ENCODE measurements at regions not wholly inside any gene's neighbourhood (a gene's known extent, or its start where the extent isn't known, plus 50 kb on each side); places are given as distances from the start of the nearest gene placed in this dataset.

DNA sequence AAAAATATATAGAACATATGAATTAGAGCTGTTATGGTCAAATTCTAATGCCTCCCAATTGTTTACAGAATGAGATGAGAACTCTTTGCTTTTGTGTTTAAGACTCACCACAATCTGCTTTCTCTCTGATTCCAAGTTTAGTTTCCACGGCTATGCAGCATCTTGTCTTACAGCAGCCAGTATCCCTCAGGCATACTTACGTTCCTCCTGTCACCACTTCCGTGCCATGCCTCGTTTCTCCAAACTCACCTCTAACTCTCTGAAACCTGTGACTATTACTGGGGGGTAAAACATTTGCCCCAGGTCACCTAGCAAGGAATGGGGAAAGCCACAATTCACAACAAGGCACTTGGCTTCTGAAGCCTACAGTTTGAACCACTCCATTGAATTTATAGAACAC is 192.8 kb upstream of the NRIP1 start:
- TF ChIP-seq CHD1 (IDR thresholded peaks at IDR 0.05; ENCODE audit: low read depth, low read length) = no peak
- TF ChIP-seq BHLHE40 (IDR thresholded peaks at IDR 0.05; ENCODE audit: low read depth, low read length) = no peak
- TF ChIP-seq, protein P1, sequence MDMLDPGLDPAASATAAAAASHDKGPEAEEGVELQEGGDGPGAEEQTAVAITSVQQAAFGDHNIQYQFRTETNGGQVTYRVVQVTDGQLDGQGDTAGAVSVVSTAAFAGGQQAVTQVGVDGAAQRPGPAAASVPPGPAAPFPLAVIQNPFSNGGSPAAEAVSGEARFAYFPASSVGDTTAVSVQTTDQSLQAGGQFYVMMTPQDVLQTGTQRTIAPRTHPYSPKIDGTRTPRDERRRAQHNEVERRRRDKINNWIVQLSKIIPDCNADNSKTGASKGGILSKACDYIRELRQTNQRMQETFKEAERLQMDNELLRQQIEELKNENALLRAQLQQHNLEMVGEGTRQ (IDR thresholded peaks at IDR 0.05; ENCODE audit: low read depth, low read length) = no peak
- TF ChIP-seq CEBPB (IDR thresholded peaks at IDR 0.05; ENCODE audit: low read depth, low read length) = no peak
- no peak for TF ChIP-seq NFE2L2 (IDR thresholded peaks at IDR 0.05; ENCODE audit: low read depth, low read length)
- TF ChIP-seq MAFK (IDR thresholded peaks at IDR 0.05; ENCODE audit: low read depth, low read length) = no peak
- TF ChIP-seq, protein P2, sequence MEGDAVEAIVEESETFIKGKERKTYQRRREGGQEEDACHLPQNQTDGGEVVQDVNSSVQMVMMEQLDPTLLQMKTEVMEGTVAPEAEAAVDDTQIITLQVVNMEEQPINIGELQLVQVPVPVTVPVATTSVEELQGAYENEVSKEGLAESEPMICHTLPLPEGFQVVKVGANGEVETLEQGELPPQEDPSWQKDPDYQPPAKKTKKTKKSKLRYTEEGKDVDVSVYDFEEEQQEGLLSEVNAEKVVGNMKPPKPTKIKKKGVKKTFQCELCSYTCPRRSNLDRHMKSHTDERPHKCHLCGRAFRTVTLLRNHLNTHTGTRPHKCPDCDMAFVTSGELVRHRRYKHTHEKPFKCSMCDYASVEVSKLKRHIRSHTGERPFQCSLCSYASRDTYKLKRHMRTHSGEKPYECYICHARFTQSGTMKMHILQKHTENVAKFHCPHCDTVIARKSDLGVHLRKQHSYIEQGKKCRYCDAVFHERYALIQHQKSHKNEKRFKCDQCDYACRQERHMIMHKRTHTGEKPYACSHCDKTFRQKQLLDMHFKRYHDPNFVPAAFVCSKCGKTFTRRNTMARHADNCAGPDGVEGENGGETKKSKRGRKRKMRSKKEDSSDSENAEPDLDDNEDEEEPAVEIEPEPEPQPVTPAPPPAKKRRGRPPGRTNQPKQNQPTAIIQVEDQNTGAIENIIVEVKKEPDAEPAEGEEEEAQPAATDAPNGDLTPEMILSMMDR (conservative IDR thresholded peaks at IDR 0.05; ENCODE audit: low read depth, low read length) = no peak
- no peak for TF ChIP-seq RCOR1 (IDR thresholded peaks at IDR 0.05; ENCODE audit: insufficient replicate concordance, low read length)
- TF ChIP-seq RAD21 (IDR thresholded peaks at IDR 0.05; ENCODE audit: low read length) = no peak
- TF ChIP-seq RFX5 (IDR thresholded peaks at IDR 0.05; ENCODE audit: low read depth, low read length) = no peak
- no peak for TF ChIP-seq MXI1 (IDR thresholded peaks at IDR 0.05; ENCODE audit: borderline replicate concordance, low read depth, low read length)
- no peak for TF ChIP-seq MAZ (IDR thresholded peaks at IDR 0.05; ENCODE audit: borderline replicate concordance, low read depth, low read length)
- no peak for TF ChIP-seq POLR2A (IDR thresholded peaks at IDR 0.05; ENCODE audit: low read depth, low read length)
- TF ChIP-seq FOS (IDR thresholded peaks at IDR 0.05; ENCODE audit: low read depth, low read length) = no peak
- TF ChIP-seq, protein P3, sequence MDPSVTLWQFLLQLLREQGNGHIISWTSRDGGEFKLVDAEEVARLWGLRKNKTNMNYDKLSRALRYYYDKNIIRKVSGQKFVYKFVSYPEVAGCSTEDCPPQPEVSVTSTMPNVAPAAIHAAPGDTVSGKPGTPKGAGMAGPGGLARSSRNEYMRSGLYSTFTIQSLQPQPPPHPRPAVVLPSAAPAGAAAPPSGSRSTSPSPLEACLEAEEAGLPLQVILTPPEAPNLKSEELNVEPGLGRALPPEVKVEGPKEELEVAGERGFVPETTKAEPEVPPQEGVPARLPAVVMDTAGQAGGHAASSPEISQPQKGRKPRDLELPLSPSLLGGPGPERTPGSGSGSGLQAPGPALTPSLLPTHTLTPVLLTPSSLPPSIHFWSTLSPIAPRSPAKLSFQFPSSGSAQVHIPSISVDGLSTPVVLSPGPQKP (IDR thresholded peaks at IDR 0.05; ENCODE audit: borderline replicate concordance, low read depth, low read length) = no peak
- TF ChIP-seq SMC3 (IDR thresholded peaks at IDR 0.05; ENCODE audit: low read depth, low read length) = no peak
- no TSS peak for BruUV-seq (replicated peaks)
- Histone ChIP-seq H3K36me3 (ENCODE audit: control insufficient read depth, insufficient read depth, low read length) (no peaks in the 10 kb centered on the region), H3K9me1 (ENCODE audit: insufficient read depth, low read length) (no peaks in the 10 kb centered on the region), H3K4me1 (ENCODE audit: control insufficient read depth, insufficient read depth, low read length) (no peaks in the 10 kb centered on the region), H3K79me1 (ENCODE audit: low read depth in 1 of 2, low read length in 2 of 2) (no peaks in the 10 kb centered on the region), H3K27ac (ENCODE audit: insufficient read depth, low read length) (no peak overlapping the region), H2AK5ac (ENCODE audit: low read depth, low read length) (no peak overlapping the region), H2BK5ac (ENCODE audit: low read depth, low read length, poor library complexity, severe bottlenecking) (no peak overlapping the region), H3K4me2 (ENCODE audit: low read depth, low read length) (no peak overlapping the region), H3K23ac (ENCODE audit: low read depth, low read length) (no peak overlapping the region), H3K14ac (replicated peaks; ENCODE audit: low read depth, low read length) (no peak overlapping the region), H2BK15ac (ENCODE audit: low read depth, low read length) (no peak overlapping the region), H4K5ac (ENCODE audit: low read depth, low read length) (no peak overlapping the region), H2BK20ac (ENCODE audit: low read depth, low read length) (no peak overlapping the region), H4K8ac (ENCODE audit: low read depth in 2 of 2, low read length in 2 of 2) (no peak overlapping the region), H2AFZ (replicated peaks; ENCODE audit: low read length, poor library complexity) (no peak overlapping the region), H3K27me3 (ENCODE audit: control insufficient read depth, insufficient read depth, low read length) (no peaks in the 10 kb centered on the region), H3K9me3 (ENCODE audit: control insufficient read depth, insufficient read depth, low read length) (no peaks in the 10 kb centered on the region), H3K18ac (ENCODE audit: low read depth, low read length) (no peak overlapping the region), H4K20me1 (ENCODE audit: insufficient read depth, low read length) (no peaks in the 10 kb centered on the region), H3K9ac (ENCODE audit: low read depth, low read length) (no peak overlapping the region), H3K56ac (ENCODE audit: extremely low read depth, insufficient read depth, low read length) (no peak overlapping the region), H3K4ac (ENCODE audit: low read depth, low read length) (no peak overlapping the region), H2AK9ac (replicated peaks; ENCODE audit: low read depth, low read length, poor library complexity) (no peak overlapping the region), H4K91ac (ENCODE audit: insufficient read depth, low read depth, low read length) (no peak overlapping the region), H2BK120ac (ENCODE audit: low read depth, low read length) (no peak overlapping the region), H3K4me3 (ENCODE audit: insufficient read depth, low read depth, low read length) (no peak overlapping the region)
- ChIA-PET CTCF (no interaction called here), POLR2A (ENCODE audit: unreplicated experiment) (no interaction called here)
- DNase-seq (no peak), ATAC-seq (ENCODE audit: low read depth) (no peak)
- 33% methylated on average over 1 of the region's 4 CpGs; no CpG with 5 or more reads in 1 of the 2 experiments for WGBS, 2 experiments (ENCODE audit: extremely low coverage in 2 of 2, insufficient read length in 1 of 2)
- in situ Hi-C loops (cut with MboI; ENCODE audit: low sequenced_read_pairs) (no loop called here), intact Hi-C loops (cut with micrococcal nuclease) (no loop called here), dilution Hi-C loops (cut with HindIII; ENCODE audit: low sequenced_read_pairs, unreplicated experiment) (no loop called here)

Measured in IMR-90 (cell line).